Keratinocyte (primary cell): ENCODE measurements at regions not wholly inside any gene's neighbourhood (a gene's known extent, or its start where the extent isn't known, plus 50 kb on each side); places are given as distances from the start of the nearest gene placed in this dataset.

Experiments used
- DNase-seq: peaks from one replicate; pipeline ENCODE4 v3.0.0-alpha.2; 2011; ENCODE audit warnings: low read depth, missing footprints, low spot score
- FAIRE-seq: peaks from 2 replicates; lab custom pipeline; 2011; peaks lifted over from hg19 to GRCh38; lab: Jason Lieb, UNC
- H2AFZ ChIP-seq: 2 replicates; pipeline ENCODE4 v1.6.0; 2012; ENCODE audit warnings: low read length, control low read depth, inconsistent platforms; ENCODE audit not compliant: control insufficient read depth
- H3K27ac ChIP-seq: 2 replicates; pipeline ENCODE4 v1.5.1; 2011; ENCODE audit warnings: low read length; ENCODE audit not compliant: control insufficient read depth, insufficient read depth
- H3K27me3 ChIP-seq: 3 replicates; pipeline ENCODE4 v1.6.0; 2011; ENCODE audit warnings: low read length; ENCODE audit not compliant: control insufficient read depth, insufficient read depth; ENCODE audit errors: extremely low read depth
- H3K36me3 ChIP-seq, 2 experiments: 2 replicates in 1 of 2; 3 replicates in 1 of 2; pipeline ENCODE4 v1.5.1; 2011; ENCODE audit warnings: low read length in 2 of 2, mild to moderate bottlenecking in 1 of 2; ENCODE audit not compliant: control insufficient read depth in 2 of 2, insufficient read depth in 2 of 2; ENCODE audit errors: extremely low read depth in 1 of 2
- H3K4me1 ChIP-seq: 3 replicates; pipeline ENCODE4 v1.5.1; 2011; ENCODE audit warnings: low read length; ENCODE audit not compliant: control insufficient read depth, insufficient read depth; ENCODE audit errors: extremely low read depth
- H3K4me2 ChIP-seq: 3 replicates; pipeline ENCODE4 v1.6.0; 2011; ENCODE audit warnings: low read depth, low read length; ENCODE audit not compliant: control insufficient read depth, insufficient read depth; ENCODE audit errors: extremely low read depth
- H3K4me3 ChIP-seq, 3 experiments: fragments of 200-600 bp in 1 of 3; sonication (generic) in 1 of 3; 2 replicates in 2 of 3; 3 replicates in 1 of 3; pipeline ENCODE4 v1.5.1; 2011 to 2016; ENCODE audit warnings: low read length in 3 of 3, mild to moderate bottlenecking in 3 of 3, control low read depth in 2 of 3, inconsistent platforms in 1 of 3, low read depth in 1 of 3, mixed read lengths in 1 of 3, mixed run types in 1 of 3, moderate library complexity in 1 of 3; ENCODE audit not compliant: control insufficient read depth in 2 of 3, insufficient read depth in 2 of 3; ENCODE audit errors: extremely low read depth in 1 of 3
- H3K79me2 ChIP-seq: 2 replicates; pipeline ENCODE4 v1.6.0; 2012; ENCODE audit warnings: low read length; ENCODE audit not compliant: control insufficient read depth, insufficient read depth
- H3K9ac ChIP-seq: 3 replicates; pipeline ENCODE4 v1.6.0; 2011; ENCODE audit warnings: low read length; ENCODE audit not compliant: control insufficient read depth, insufficient read depth; ENCODE audit errors: extremely low read depth
- H3K9me1 ChIP-seq: 3 replicates; pipeline ENCODE4 v1.6.0; 2011; ENCODE audit warnings: low read length; ENCODE audit not compliant: control insufficient read depth, insufficient read depth; ENCODE audit errors: extremely low read depth
- H3K9me3 ChIP-seq: 2 replicates; pipeline ENCODE4 v1.5.1; 2012; ENCODE audit warnings: low read depth, low read length; ENCODE audit not compliant: control insufficient read depth
- H4K20me1 ChIP-seq: 3 replicates; pipeline ENCODE4 v1.6.0; 2011; ENCODE audit warnings: low read length; ENCODE audit not compliant: control insufficient read depth, insufficient read depth; ENCODE audit errors: extremely low read depth
- CTCF ChIP-seq, 3 experiments: IDR thresholded peaks in 1 of 3; conservative IDR thresholded peaks in 1 of 3; optimal IDR thresholded peaks in 1 of 3; 2 replicates in 2 of 3; 3 replicates in 1 of 3; pipeline versions ENCODE3 to v1.5.1; 2011; ENCODE audit warnings: low read length in 3 of 3, mild to moderate bottlenecking in 3 of 3, moderate library complexity in 2 of 3, control low read depth in 1 of 3, inconsistent platforms in 1 of 3; ENCODE audit not compliant: insufficient read depth in 2 of 3; ENCODE audit errors: extremely low read depth in 1 of 3
- EZH2 ChIP-seq: IDR thresholded peaks from one replicate; pipeline ENCODE4 v1.6.1; 2012; ENCODE audit warnings: inconsistent platforms, mild to moderate bottlenecking, low read length, moderate library complexity
- dilution Hi-C: fragments of 300-500 bp; cut with MboI; formaldehyde crosslinking; loops from one replicate; pipeline ENCODE4 v1.7.0; 2020; ENCODE audit warnings: low sequenced_read_pairs; ENCODE audit not compliant: extremely low pct_ligation_motif_present

DNA sequence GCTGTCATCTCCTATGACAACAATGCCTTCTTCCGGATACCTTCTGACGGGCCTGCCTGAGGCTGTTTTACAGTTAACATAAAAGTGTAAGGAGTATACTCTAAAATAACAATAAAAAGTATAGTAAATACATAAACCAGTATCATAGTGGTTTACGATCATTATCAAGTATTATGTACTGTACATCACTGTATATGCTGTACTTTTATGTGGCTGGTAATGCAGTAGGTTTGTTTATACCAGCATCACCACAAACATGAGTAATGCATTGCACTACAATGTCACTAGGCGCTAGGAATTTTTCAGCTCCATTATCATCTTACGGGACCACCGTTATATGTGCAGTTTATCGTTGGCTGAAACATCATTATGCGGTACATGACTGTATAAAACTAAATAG is 76.5 kb downstream of the VEGFA start:
- no peak overlapping the region for H2AFZ ChIP-seq
- dilution Hi-C loops: no loop called here
- no peak for FAIRE-seq

GRCh38 chr6:43845646-43846045 is 75.6 kb downstream of the VEGFA start:
- no peak for FAIRE-seq
- dilution Hi-C loops: no loop called here
- Histone ChIP-seq H3K4me3 (no peak overlapping the region), H3K4me2 (no peak overlapping the region), H3K27ac (no peak overlapping the region), H3K4me1 (no peaks in the 10 kb centered on the region), H3K36me3 (no peaks in the 10 kb centered on the region), H3K79me2 (no peaks in the 10 kb centered on the region), H3K9ac (no peak overlapping the region), H3K27me3 (peaks cover 11% of the 10 kb centered on the region), H2AFZ (no peak overlapping the region), H3K9me3 (no peaks in the 10 kb centered on the region), H3K9me1 (no peaks in the 10 kb centered on the region), H4K20me1 (no peaks in the 10 kb centered on the region)
- no peak for TF ChIP-seq CTCF (optimal IDR thresholded peaks at IDR 0.05 in 1 of 3, IDR thresholded peaks at IDR 0.05 in 1 of 3, conservative IDR thresholded peaks at IDR 0.05 in 1 of 3; ENCODE audit: extremely low read depth in 1 of 3, insufficient read depth in 2 of 3, low read length in 3 of 3)
- TF ChIP-seq EZH2: no peak
- DNase-seq: no peak

More for the DNA sequence above, 76.5 kb downstream of the VEGFA start:
- H3K36me3 ChIP-seq: no peaks in the 10 kb centered on the region
- H3K4me1 ChIP-seq: no peaks in the 10 kb centered on the region
- H3K79me2 ChIP-seq: no peaks in the 10 kb centered on the region
- no peak overlapping the region for H3K4me3 ChIP-seq
- no peak overlapping the region for H3K9ac ChIP-seq
- no peaks in the 10 kb centered on the region for H3K9me3 ChIP-seq
- DNase-seq: no peak
- no peaks in the 10 kb centered on the region for H4K20me1 ChIP-seq
- H3K9me1 ChIP-seq: no peaks in the 10 kb centered on the region
- H3K27ac ChIP-seq: no peak overlapping the region
- peaks cover 11% of the 10 kb centered on the region for H3K27me3 ChIP-seq
- no peak overlapping the region for H3K4me2 ChIP-seq
- TF ChIP-seq EZH2: no peak

- Histone ChIP-seq H2AFZ (no peak overlapping the region), H3K4me3 (no peak overlapping the region), H3K79me2 (no peaks in the 10 kb centered on the region), H3K36me3 (no peaks in the 10 kb centered on the region), H3K9me1 (no peaks in the 10 kb centered on the region), H3K9me3 (no peaks in the 10 kb centered on the region), H3K4me1 (no peaks in the 10 kb centered on the region), H3K27me3 (peaks cover 11% of the 10 kb centered on the region), H3K27ac (no peak overlapping the region), H3K4me2 (no peak overlapping the region), H4K20me1 (no peaks in the 10 kb centered on the region), H3K9ac (no peak overlapping the region)
- no peak for FAIRE-seq
- DNase-seq: no peak
- TF ChIP-seq CTCF (optimal IDR thresholded peaks at IDR 0.05 in 1 of 3, IDR thresholded peaks at IDR 0.05 in 1 of 3, conservative IDR thresholded peaks at IDR 0.05 in 1 of 3; ENCODE audit: extremely low read depth in 1 of 3, insufficient read depth in 2 of 3, low read length in 3 of 3) (no peak), EZH2 (no peak)
- dilution Hi-C loops: no loop called here
Measured at GRCh38 chr6:43843669-43844171, 73.7 kb downstream of the VEGFA start.
